HepG2 (cell line): ENCODE measurements at regions not wholly inside any gene's neighbourhood (a gene's known extent, or its start where the extent isn't known, plus 50 kb on each side); places are given as distances from the start of the nearest gene placed in this dataset.
A peak's percentile ranks its signal among the peaks of the same experiment; 100 is the strongest.

Source experiments
- ATAC-seq: fragments of 200-7000 bp; cut with Tn5 transposase; 3 replicates; pipeline ENCODE4 v1.9.1; 2020; ENCODE audit warnings: mild to moderate bottlenecking, moderate library complexity
- BruUV-seq: library from RNA; stranded (reverse); fragments of 400-500 nt; replicated peaks from 2 replicates; lab custom pipeline; 2021; lab: Mats Ljungman, UMichigan
- CTCF ChIA-PET: fragments of 300-600 bp; formaldehyde crosslinking; extraction: SDS; loops from one replicate; lab custom pipeline; 2021; ENCODE audit warnings: low total read pairs, inconsistent platforms, low intra/inter-chr PET ratio; lab: Yijun Ruan, JAX
- POLR2A ChIA-PET: fragments of 350-600 bp; sonication (Branson Sonifier 250); formaldehyde crosslinking; loops from one replicate; lab custom pipeline; 2020; ENCODE audit warnings: antibody characterized with exemption, inconsistent platforms; lab: Yijun Ruan, JAX
- DNase-seq: peaks from one replicate; pipeline ENCODE4 v3.0.0-alpha.2; 2015; ENCODE audit warnings: low spot score
- FAIRE-seq: peaks from 3 replicates; lab custom pipeline; 2011; peaks lifted over from hg19 to GRCh38; lab: Jason Lieb, UNC
- H2AFZ ChIP-seq: one replicate; pipeline ENCODE4 v1.6.1; 2011; ENCODE audit warnings: low read length, inconsistent platforms
- H3K27ac ChIP-seq: fragments of 300-600 bp; 3 replicates; pipeline ENCODE4 v1.8.0; 2011; ENCODE audit warnings: mixed run types, mild to moderate bottlenecking, mixed read lengths, low read length, inconsistent platforms; ENCODE audit not compliant: insufficient read depth; ENCODE audit errors: extremely low read length
- H3K27me3 ChIP-seq, 2 experiments: fragments of 200-600 bp in 1 of 2; 2 replicates in 1 of 2; 3 replicates in 1 of 2; pipeline versions ENCODE4 v1.6.0 to v1.8.0; 2011; ENCODE audit warnings: low read length in 2 of 2, mild to moderate bottlenecking in 2 of 2, moderate library complexity in 2 of 2, inconsistent platforms in 1 of 2; ENCODE audit not compliant: insufficient read depth in 2 of 2, control insufficient read depth in 1 of 2
- H3K36me3 ChIP-seq, 2 experiments: fragments of 200-600 bp in 1 of 2; replicated peaks in 1 of 2; 2 replicates in 1 of 2; 3 replicates in 1 of 2; pipeline versions ENCODE4 v1.5.1 to v1.8.0; 2011; ENCODE audit warnings: low read length in 2 of 2, inconsistent platforms in 1 of 2; ENCODE audit not compliant: insufficient read depth in 2 of 2, control insufficient read depth in 1 of 2
- H3K4me1 ChIP-seq: 2 replicates; pipeline ENCODE4 v1.5.1; 2012; ENCODE audit warnings: low read length, inconsistent platforms; ENCODE audit not compliant: insufficient read depth
- H3K4me2 ChIP-seq: 2 replicates; pipeline ENCODE4 v1.6.0; 2011; ENCODE audit warnings: low read depth, low read length, inconsistent platforms
- H3K4me3 ChIP-seq, 3 experiments: fragments of 200-600 bp in 1 of 3; sonication (generic), shearing (Covaris generic) in 1 of 3; replicated peaks in 1 of 3; 2 replicates each; pipeline ENCODE4 v1.5.1; 2011 to 2016; ENCODE audit warnings: low read length in 3 of 3, inconsistent platforms in 2 of 3, low read depth in 2 of 3, mild to moderate bottlenecking in 2 of 3, control low read depth in 1 of 3, mixed read lengths in 1 of 3; ENCODE audit not compliant: insufficient read depth in 1 of 3
- H3K79me2 ChIP-seq: one replicate; pipeline ENCODE4 v1.6.1; 2011; ENCODE audit warnings: low read length, inconsistent platforms; ENCODE audit not compliant: insufficient read depth
- H3K9ac ChIP-seq: 2 replicates; pipeline ENCODE4 v1.6.0; 2011; ENCODE audit warnings: mild to moderate bottlenecking, low read depth, low read length, inconsistent platforms; ENCODE audit not compliant: insufficient read depth
- H3K9me3 ChIP-seq: 2 replicates; pipeline ENCODE4 v1.5.1; 2012; ENCODE audit warnings: mild to moderate bottlenecking, low read length
- H4K20me1 ChIP-seq: 2 replicates; pipeline ENCODE4 v1.6.0; 2011; ENCODE audit warnings: inconsistent platforms, mild to moderate bottlenecking, low read length, moderate library complexity; ENCODE audit not compliant: insufficient read depth
- BCLAF1 ChIP-seq: fragments of 450-650 bp; IDR thresholded peaks from 2 replicates; pipeline ENCODE4 v1.6.1; 2017; ENCODE audit warnings: mild to moderate bottlenecking
- CBX1 ChIP-seq: IDR thresholded peaks from one replicate; pipeline ENCODE4 v1.6.1; 2016; ENCODE audit warnings: antibody characterized with exemption, low read depth
- CTCF ChIP-seq: sonication (generic); formaldehyde crosslinking; IDR thresholded peaks from 2 replicates; pipeline ENCODE4 v1.5.0; 2020; ENCODE audit warnings: mild to moderate bottlenecking, missing genetic modification reagents, moderate library complexity
- ETV6 ChIP-seq: sonication (generic); formaldehyde crosslinking; conservative IDR thresholded peaks from 2 replicates; pipeline ENCODE4 v1.4.0; 2020; ENCODE audit warnings: missing genetic modification reagents
- HNF4A ChIP-seq: sonication (generic); formaldehyde crosslinking; IDR thresholded peaks from 2 replicates; pipeline ENCODE4 v1.4.0; 2020; ENCODE audit warnings: missing genetic modification reagents
- KLF15 ChIP-seq: sonication (generic); formaldehyde crosslinking; IDR thresholded peaks from 2 replicates; pipeline ENCODE4 v1.8.1; 2023; ENCODE audit warnings: borderline replicate concordance, mild to moderate bottlenecking, inconsistent platforms, missing genetic modification reagents, mixed read lengths
- MED8 ChIP-seq: sonication (generic); formaldehyde crosslinking; IDR thresholded peaks from 2 replicates; pipeline ENCODE4 v1.8.1; 2023; ENCODE audit warnings: mild to moderate bottlenecking, missing genetic modification reagents; ENCODE audit not compliant: insufficient replicate concordance
- NRL ChIP-seq: sonication (generic); formaldehyde crosslinking; IDR thresholded peaks from 2 replicates; pipeline ENCODE4 v1.5.0; 2020; ENCODE audit warnings: missing genetic modification reagents, mild to moderate bottlenecking, moderate library complexity, borderline replicate concordance
- PHF8 ChIP-seq: sonication (generic); formaldehyde crosslinking; IDR thresholded peaks from 2 replicates; pipeline ENCODE4 v1.5.0; 2020; ENCODE audit warnings: missing genetic modification reagents
- POLR2AphosphoS5 ChIP-seq: IDR thresholded peaks from 2 replicates; pipeline ENCODE4 v1.6.1; 2012; ENCODE audit warnings: low read depth, low read length
- RBM39 ChIP-seq: fragments of 200-400 bp; formaldehyde crosslinking; IDR thresholded peaks from one replicate; pipeline ENCODE4 v1.6.1; 2018; ENCODE audit warnings: antibody characterized with exemption, mild to moderate bottlenecking, low read depth, low read length; ENCODE audit not compliant: poor library complexity, severe bottlenecking
- SMC3 ChIP-seq: IDR thresholded peaks from 2 replicates; pipeline ENCODE4 v1.6.1; 2011; ENCODE audit warnings: low read length, improper control_type of control experiment
- STAG1 ChIP-seq: sonication (generic); formaldehyde crosslinking; IDR thresholded peaks from 2 replicates; pipeline ENCODE4 v1.4.0; 2020; ENCODE audit warnings: missing genetic modification reagents
- ZNF383 ChIP-seq: sonication (generic); formaldehyde crosslinking; IDR thresholded peaks from 2 replicates; pipeline ENCODE4 v1.4.0; 2020; ENCODE audit warnings: missing genetic modification reagents, mild to moderate bottlenecking, borderline replicate concordance
- ZNF451 ChIP-seq: sonication (generic); formaldehyde crosslinking; IDR thresholded peaks from 2 replicates; pipeline ENCODE4 v1.5.0; 2020; ENCODE audit warnings: mild to moderate bottlenecking, missing genetic modification reagents
- ZNF768 ChIP-seq: sonication (generic); formaldehyde crosslinking; IDR thresholded peaks from 2 replicates; pipeline ENCODE4 v1.4.0; 2020; ENCODE audit warnings: missing genetic modification reagents
- ZSCAN20 ChIP-seq: sonication (generic); formaldehyde crosslinking; IDR thresholded peaks from 2 replicates; pipeline ENCODE4 v1.4.0; 2020; ENCODE audit warnings: missing genetic modification reagents, mild to moderate bottlenecking, borderline replicate concordance
- WGBS: methylation state at CpG from one replicate; pipeline ENCODE4 v1.1.6; 2017; ENCODE audit warnings: low lambda C conversion rate; 5-methylcytosine and 5-hydroxymethylcytosine counted together
- in situ Hi-C: cut with HindIII; loops from 2 replicates; pipeline ENCODE4 v1.10.0; 2017; ENCODE audit warnings: low pct_unique_long_range_greater_than_20kb; ENCODE audit not compliant: extremely low pct_ligation_motif_present
- intact Hi-C: fragments of 100-400 bp; cut with micrococcal nuclease; formaldehyde crosslinking; loops from one replicate; pipeline ENCODE4 v1.10.0; 2022; ENCODE audit not compliant: unreplicated experiment

GRCh38 chr12:74415633-74416032 lies 122.0 kb upstream of the ATXN7L3B start:
- Histone ChIP-seq H3K4me1 (no peaks in the 10 kb centered on the region), H3K27ac (no peak overlapping the region), H3K4me2 (no peak overlapping the region), H4K20me1 (no peaks in the 10 kb centered on the region)
- BruUV-seq: no TSS peak
- intact Hi-C loops: loop anchor here (2.0 to 10.0 kb wide), 3 partner anchors 121 to 1841 kb away; partner anchors contain the start of gene ATXN7L3B
- TF ChIP-seq CTCF (CRISPR knock-in tag): peak; percentile 45
- TF ChIP-seq HNF4A (CRISPR knock-in tag): peak; percentile 31; the same call in 1 of the 2 replicates
- TF ChIP-seq NRL (CRISPR knock-in tag): no peak
- TF ChIP-seq STAG1: peak; percentile 42; the same call in 1 of the 2 replicates
- no peak for TF ChIP-seq ZNF383
- peak; percentile 29; the same call in 1 of the 2 replicates for TF ChIP-seq SMC3
- TF ChIP-seq, all 625 proteins: peak for 4
- Histone ChIP-seq H2AFZ (no peak overlapping the region), H3K79me2 (no peaks in the 10 kb centered on the region), H3K27me3 (no peaks in the 10 kb centered on the region), H3K9ac (no peak overlapping the region), H3K36me3 (no peaks in the 10 kb centered on the region), H3K9me3 (no peaks in the 10 kb centered on the region), H3K4me3 (no peak overlapping the region)
- peak; percentile 74 for ATAC-seq
- FAIRE-seq: no peak
- ChIA-PET CTCF (interaction anchor here (1.2 to 1.6 kb wide), 2 partner anchors 122 to 304 kb away, joined by 4 read pairs; partner anchors contain the start of gene ATXN7L3B), POLR2A (no interaction called here)
- in situ Hi-C loops: no loop called here
- peak; percentile 48 for DNase-seq

GRCh38 chr12:74418573-74418972 lies 119.1 kb upstream of the ATXN7L3B start:
- BruUV-seq: no TSS peak
- 9% methylated on average over 1 of the region's 1 CpG for WGBS
- H3K9ac ChIP-seq: no peak overlapping the region
- intact Hi-C loops: loop anchor here (5.0 to 10.0 kb wide), 2 partner anchors 176 to 1844 kb away; no protein-coding TSS in a partner anchor
- no peaks in the 10 kb centered on the region for H3K36me3 ChIP-seq
- H4K20me1 ChIP-seq: no peaks in the 10 kb centered on the region
- FAIRE-seq (no peak), DNase-seq (no peak), ATAC-seq (no peak)
- no peak overlapping the region for H2AFZ ChIP-seq
- no peaks in the 10 kb centered on the region for H3K9me3 ChIP-seq
- no peak overlapping the region for H3K27ac ChIP-seq
- H3K4me2 ChIP-seq: no peak overlapping the region
- no peak overlapping the region for H3K4me3 ChIP-seq
- ChIA-PET POLR2A (no interaction called here), CTCF (no interaction called here)
- no peaks in the 10 kb centered on the region for H3K27me3 ChIP-seq
- in situ Hi-C loops: no loop called here
- no peaks in the 10 kb centered on the region for H3K4me1 ChIP-seq
- H3K79me2 ChIP-seq: no peaks in the 10 kb centered on the region
- TF ChIP-seq KLF15 (no peak), ETV6 (CRISPR knock-in tag) (no peak), ZSCAN20 (CRISPR knock-in tag) (no peak), RBM39 (no peak), POLR2AphosphoS5 (no peak), ZNF768 (CRISPR knock-in tag) (no peak), CBX1 (no peak), ZNF451 (CRISPR knock-in tag) (no peak), PHF8 (no peak), MED8 (CRISPR knock-in tag) (no peak), BCLAF1 (no peak)
